Activated CD8-positive, alpha-beta T cell treated with anti-CD3 and anti-CD28 coated beads for 36 hours (primary cell): ENCODE measurements at regions not wholly inside any gene's neighbourhood (a gene's known extent, or its start where the extent isn't known, plus 50 kb on each side); places are given as distances from the start of the nearest gene placed in this dataset.

Source experiments
- ATAC-seq: fragments of 200-7000 bp; cut with Tn5 transposase; one replicate; pipeline ENCODE4 v1.10.0; 2021; ENCODE audit warnings: mild to moderate bottlenecking, moderate library complexity
- CTCF ChIA-PET: fragments of 350-600 bp; sonication (Branson Sonifier 250); formaldehyde crosslinking; loops from one replicate; lab custom pipeline; 2021; ENCODE audit warnings: antibody characterized with exemption; lab: Charles Lee
- POLR2A ChIA-PET: fragments of 350-600 bp; sonication (Branson Sonifier 250); formaldehyde crosslinking; loops from one replicate; lab custom pipeline; 2021; ENCODE audit warnings: antibody characterized with exemption; lab: Charles Lee
- DNase-seq: peaks from one replicate; pipeline ENCODE4 v3.0.0-alpha.2; 2020
- H3K27ac Mint-ChIP-seq: one replicate; pipeline ENCODE4 v1.8.0; 2021; ENCODE audit warnings: mild to moderate bottlenecking, mixed read lengths
- H3K27me3 Mint-ChIP-seq: one replicate; pipeline ENCODE4 v1.8.0; 2021; ENCODE audit warnings: mixed read lengths
- H3K36me3 Mint-ChIP-seq: one replicate; pipeline ENCODE4 v1.8.0; 2021; ENCODE audit warnings: low read depth, mixed read lengths
- H3K4me1 Mint-ChIP-seq: one replicate; pipeline ENCODE4 v1.8.0; 2021; ENCODE audit warnings: low read depth, mixed read lengths
- H3K4me3 Mint-ChIP-seq: one replicate; pipeline ENCODE4 v1.8.0; 2021; ENCODE audit warnings: mild to moderate bottlenecking, moderate library complexity, mixed read lengths
- H3K9me3 Mint-ChIP-seq: one replicate; pipeline ENCODE4 v1.8.0; 2021; ENCODE audit warnings: mixed read lengths
- intact Hi-C: fragments of 100-400 bp; cut with micrococcal nuclease; formaldehyde crosslinking; loops from one replicate; pipeline ENCODE4 v1.10.0; 2022
- TF ChIP-seq, protein P1 (sequence below): fragments of 200-600 bp; IDR thresholded peaks from one replicate; pipeline ENCODE4 v1.8.0; 2022; ENCODE audit warnings: antibody characterized with exemption, mild to moderate bottlenecking

DNA sequence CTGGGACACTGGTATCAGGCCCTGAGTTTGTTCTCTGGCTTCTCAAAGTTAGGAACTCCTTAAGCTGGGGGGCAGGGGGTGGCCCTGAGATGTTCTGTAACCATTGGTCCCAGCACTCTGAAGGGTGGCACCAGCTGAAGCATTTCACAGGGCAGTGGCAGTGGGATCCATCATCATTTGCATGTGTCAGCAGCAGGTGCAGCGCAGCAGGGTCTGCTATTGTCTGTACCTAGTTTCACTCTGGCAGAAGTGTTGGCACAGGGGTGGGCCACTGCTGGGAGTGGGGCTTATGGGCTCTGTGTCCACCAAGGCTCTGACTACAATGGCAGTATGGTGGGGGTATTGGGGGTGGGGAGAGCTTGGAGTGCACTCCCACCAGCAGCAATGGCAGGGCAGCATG, 460.4 kb upstream of the ZNF804A start:
- POLR2A ChIA-PET, result interaction anchor here (0.9 kb wide), 1 partner anchor 13 kb away, joined by 3 read pairs; no protein-coding TSS in a partner anchor
- CTCF ChIA-PET, result no interaction called here
- peaks cover 11% of the 10 kb centered on the region for H3K9me3 Mint-ChIP-seq

DNA sequence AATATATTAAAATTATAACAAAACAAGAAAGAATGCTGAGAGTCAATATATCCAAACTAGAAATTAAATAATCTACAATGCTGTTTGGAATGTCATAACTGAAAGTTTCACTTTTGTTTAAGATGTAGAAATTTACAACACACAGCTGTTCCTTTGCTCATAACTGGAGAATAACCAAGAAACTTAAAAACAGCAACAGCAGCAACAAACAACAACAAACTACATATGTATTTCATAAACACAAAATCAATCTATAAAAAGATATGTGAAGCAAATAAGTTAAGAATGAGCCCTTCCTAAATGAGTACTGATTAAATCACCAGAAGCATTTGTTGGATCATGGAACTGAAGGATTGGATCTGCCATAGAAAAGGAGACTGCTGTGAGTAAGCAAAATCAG, 456.5 kb upstream of the ZNF804A start:
- no peak for DNase-seq
- no peak overlapping the region for H3K27ac Mint-ChIP-seq

More for the DNA sequence above, 460.4 kb upstream of the ZNF804A start:
- H3K27ac Mint-ChIP-seq, result no peak overlapping the region
- H3K4me1 Mint-ChIP-seq, result no peaks in the 10 kb centered on the region
- intact Hi-C loops, result no loop called here
- ATAC-seq (no peak), DNase-seq (no peak)
- H3K27me3 Mint-ChIP-seq, result no peaks in the 10 kb centered on the region
- H3K4me3 Mint-ChIP-seq, result no peak overlapping the region
- no peaks in the 10 kb centered on the region for H3K36me3 Mint-ChIP-seq
- TF ChIP-seq, protein P1, sequence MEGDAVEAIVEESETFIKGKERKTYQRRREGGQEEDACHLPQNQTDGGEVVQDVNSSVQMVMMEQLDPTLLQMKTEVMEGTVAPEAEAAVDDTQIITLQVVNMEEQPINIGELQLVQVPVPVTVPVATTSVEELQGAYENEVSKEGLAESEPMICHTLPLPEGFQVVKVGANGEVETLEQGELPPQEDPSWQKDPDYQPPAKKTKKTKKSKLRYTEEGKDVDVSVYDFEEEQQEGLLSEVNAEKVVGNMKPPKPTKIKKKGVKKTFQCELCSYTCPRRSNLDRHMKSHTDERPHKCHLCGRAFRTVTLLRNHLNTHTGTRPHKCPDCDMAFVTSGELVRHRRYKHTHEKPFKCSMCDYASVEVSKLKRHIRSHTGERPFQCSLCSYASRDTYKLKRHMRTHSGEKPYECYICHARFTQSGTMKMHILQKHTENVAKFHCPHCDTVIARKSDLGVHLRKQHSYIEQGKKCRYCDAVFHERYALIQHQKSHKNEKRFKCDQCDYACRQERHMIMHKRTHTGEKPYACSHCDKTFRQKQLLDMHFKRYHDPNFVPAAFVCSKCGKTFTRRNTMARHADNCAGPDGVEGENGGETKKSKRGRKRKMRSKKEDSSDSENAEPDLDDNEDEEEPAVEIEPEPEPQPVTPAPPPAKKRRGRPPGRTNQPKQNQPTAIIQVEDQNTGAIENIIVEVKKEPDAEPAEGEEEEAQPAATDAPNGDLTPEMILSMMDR, result no peak

DNA sequence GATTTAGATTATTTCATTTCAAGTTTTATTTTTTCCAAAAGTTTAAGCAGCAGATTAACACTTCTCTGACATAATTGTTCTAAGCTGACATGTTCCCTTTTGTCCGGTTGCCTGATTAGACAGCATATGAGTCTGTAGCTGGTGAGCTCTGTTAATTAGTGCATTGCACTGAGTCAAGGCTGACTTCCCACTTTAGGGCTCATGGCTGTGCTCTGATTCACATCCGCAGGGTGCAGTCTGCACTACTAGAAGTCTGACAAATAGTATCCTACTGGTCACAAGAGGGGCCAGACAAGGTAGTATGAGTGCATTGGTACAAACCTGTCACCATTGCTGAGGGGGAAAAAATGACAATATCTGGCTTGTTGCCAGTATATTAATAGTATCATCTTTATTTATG, 443.9 kb upstream of the ZNF804A start:
- ATAC-seq, result no peak
- DNase-seq, result no peak
- Mint-ChIP-seq H3K4me3 (no peak overlapping the region), H3K4me1 (no peaks in the 10 kb centered on the region), H3K36me3 (no peaks in the 10 kb centered on the region), H3K27ac (no peak overlapping the region), H3K27me3 (no peaks in the 10 kb centered on the region), H3K9me3 (peaks cover 2% of the 10 kb centered on the region)
- ChIA-PET POLR2A (no interaction called here), CTCF (no interaction called here)
- intact Hi-C loops, result no loop called here
- TF ChIP-seq, protein P1, result no peak

More for the DNA sequence above, 456.5 kb upstream of the ZNF804A start:
- peaks cover 2% of the 10 kb centered on the region for H3K9me3 Mint-ChIP-seq
- TF ChIP-seq, protein P1, result no peak
- intact Hi-C loops, result no loop called here
- ChIA-PET CTCF (no interaction called here), POLR2A (no interaction called here)
- H3K4me3 Mint-ChIP-seq, result no peak overlapping the region
- ATAC-seq, result no peak
- H3K4me1 Mint-ChIP-seq, result no peaks in the 10 kb centered on the region
- H3K36me3 Mint-ChIP-seq, result no peaks in the 10 kb centered on the region
- no peaks in the 10 kb centered on the region for H3K27me3 Mint-ChIP-seq

DNA sequence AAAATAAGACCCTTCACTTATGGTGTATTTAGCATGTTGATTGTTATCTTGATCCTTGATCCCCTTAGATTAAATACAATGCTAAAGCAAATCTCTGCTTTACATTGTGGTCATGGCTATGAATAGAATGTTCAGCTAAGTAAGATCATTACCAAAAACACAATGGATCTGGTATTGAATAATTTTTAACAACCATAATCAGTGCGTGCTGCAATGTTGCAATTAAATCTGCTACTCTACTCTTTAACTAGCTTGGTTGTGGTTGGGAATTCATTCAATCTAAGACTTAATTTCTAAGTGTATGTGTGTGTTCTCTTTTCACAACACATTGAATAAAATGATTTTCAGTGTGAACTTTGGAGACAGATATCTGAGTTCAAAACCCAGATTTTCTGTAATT, 442.5 kb upstream of the ZNF804A start:
- H3K4me3 Mint-ChIP-seq, result no peak overlapping the region
- intact Hi-C loops, result no loop called here
- H3K27ac Mint-ChIP-seq, result no peak overlapping the region
- DNase-seq (no peak), ATAC-seq (no peak)
- peaks cover 2% of the 10 kb centered on the region for H3K9me3 Mint-ChIP-seq
- no peaks in the 10 kb centered on the region for H3K36me3 Mint-ChIP-seq
- H3K4me1 Mint-ChIP-seq, result no peaks in the 10 kb centered on the region
- TF ChIP-seq, protein P1, result no peak
- POLR2A ChIA-PET, result no interaction called here
- CTCF ChIA-PET, result no interaction called here
- H3K27me3 Mint-ChIP-seq, result no peaks in the 10 kb centered on the region

DNA sequence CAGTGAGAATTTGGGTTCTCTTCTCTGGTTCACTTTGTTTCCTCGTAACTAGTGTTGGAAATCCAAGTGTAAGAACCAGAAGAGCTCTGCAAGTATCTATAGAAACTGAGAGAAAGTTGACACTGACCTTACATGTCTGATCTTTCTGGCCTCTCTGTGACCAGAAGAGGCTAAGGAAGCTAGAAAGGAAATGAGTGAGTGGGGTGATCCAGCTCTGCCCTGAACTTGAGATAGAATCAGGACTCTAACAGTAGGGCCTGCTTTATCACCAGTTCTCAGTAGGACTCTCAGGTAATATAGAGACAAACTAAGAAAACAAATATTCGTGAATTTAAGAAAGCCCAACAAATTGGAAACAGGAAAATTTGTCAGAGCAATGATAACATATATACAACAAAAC, 441.2 kb upstream of the ZNF804A start:
- no peak overlapping the region for H3K27ac Mint-ChIP-seq
- CTCF ChIA-PET, result no interaction called here

More for the DNA sequence above, 441.2 kb upstream of the ZNF804A start:
- TF ChIP-seq, protein P1, result no peak
- no peak for ATAC-seq
- no peaks in the 10 kb centered on the region for H3K36me3 Mint-ChIP-seq
- no peaks in the 10 kb centered on the region for H3K27me3 Mint-ChIP-seq
- H3K4me3 Mint-ChIP-seq, result no peak overlapping the region
- intact Hi-C loops, result no loop called here
- DNase-seq, result no peak
- peaks cover 4% of the 10 kb centered on the region for H3K9me3 Mint-ChIP-seq
- no peaks in the 10 kb centered on the region for H3K4me1 Mint-ChIP-seq
- POLR2A ChIA-PET, result no interaction called here
